ENCODE measurements at regions not wholly inside any gene's neighbourhood (a gene's known extent, or its start where the extent isn't known, plus 50 kb on each side); places are given as distances from the start of the nearest gene placed in this dataset.
"Not testable (repeated sequence)": the region's sequence is repeated elsewhere in the genome, so short reads cannot be mapped to it uniquely, and the experiment has no call there.

DNA sequence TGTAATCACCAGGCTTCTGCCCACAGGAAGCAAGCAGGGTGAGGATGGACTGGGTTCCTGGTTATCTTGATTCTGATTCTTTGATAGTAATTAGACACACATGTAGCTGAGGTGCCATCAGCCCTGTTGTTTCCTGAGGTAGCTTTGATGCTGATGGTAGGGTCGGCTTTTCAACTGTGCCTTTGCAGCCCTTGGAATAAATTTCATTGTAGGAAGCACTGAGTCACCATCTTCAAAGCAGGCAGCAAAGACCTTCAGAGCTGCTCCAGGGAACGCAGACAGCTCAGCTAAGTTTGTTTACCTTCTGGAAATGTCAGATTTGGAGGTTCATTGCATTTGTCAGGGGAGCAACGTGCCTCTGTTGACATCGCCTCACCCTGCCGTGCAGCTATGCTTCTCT is 135.4 kb downstream of the ASMT start:
- Mint-ChIP-seq H3K4me1 (ENCODE audit: unreplicated experiment) (no peaks in the 10 kb centered on the region), H3K9me3 (ENCODE audit: unreplicated experiment) (peaks cover under 1% of the 10 kb centered on the region), H3K36me3 (ENCODE audit: unreplicated experiment) (no peaks in the 10 kb centered on the region), H3K27me3 (ENCODE audit: unreplicated experiment) (no peaks in the 10 kb centered on the region), H3K27ac (ENCODE audit: unreplicated experiment) (no peak overlapping the region), H3K4me3 (ENCODE audit: unreplicated experiment) (no peak overlapping the region)
- DNase-seq (ENCODE audit: extremely low spot score, unreplicated experiment), result no peak
- TF ChIP-seq, protein P1, sequence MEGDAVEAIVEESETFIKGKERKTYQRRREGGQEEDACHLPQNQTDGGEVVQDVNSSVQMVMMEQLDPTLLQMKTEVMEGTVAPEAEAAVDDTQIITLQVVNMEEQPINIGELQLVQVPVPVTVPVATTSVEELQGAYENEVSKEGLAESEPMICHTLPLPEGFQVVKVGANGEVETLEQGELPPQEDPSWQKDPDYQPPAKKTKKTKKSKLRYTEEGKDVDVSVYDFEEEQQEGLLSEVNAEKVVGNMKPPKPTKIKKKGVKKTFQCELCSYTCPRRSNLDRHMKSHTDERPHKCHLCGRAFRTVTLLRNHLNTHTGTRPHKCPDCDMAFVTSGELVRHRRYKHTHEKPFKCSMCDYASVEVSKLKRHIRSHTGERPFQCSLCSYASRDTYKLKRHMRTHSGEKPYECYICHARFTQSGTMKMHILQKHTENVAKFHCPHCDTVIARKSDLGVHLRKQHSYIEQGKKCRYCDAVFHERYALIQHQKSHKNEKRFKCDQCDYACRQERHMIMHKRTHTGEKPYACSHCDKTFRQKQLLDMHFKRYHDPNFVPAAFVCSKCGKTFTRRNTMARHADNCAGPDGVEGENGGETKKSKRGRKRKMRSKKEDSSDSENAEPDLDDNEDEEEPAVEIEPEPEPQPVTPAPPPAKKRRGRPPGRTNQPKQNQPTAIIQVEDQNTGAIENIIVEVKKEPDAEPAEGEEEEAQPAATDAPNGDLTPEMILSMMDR (IDR thresholded peaks at IDR 0.05), result no peak

DNA sequence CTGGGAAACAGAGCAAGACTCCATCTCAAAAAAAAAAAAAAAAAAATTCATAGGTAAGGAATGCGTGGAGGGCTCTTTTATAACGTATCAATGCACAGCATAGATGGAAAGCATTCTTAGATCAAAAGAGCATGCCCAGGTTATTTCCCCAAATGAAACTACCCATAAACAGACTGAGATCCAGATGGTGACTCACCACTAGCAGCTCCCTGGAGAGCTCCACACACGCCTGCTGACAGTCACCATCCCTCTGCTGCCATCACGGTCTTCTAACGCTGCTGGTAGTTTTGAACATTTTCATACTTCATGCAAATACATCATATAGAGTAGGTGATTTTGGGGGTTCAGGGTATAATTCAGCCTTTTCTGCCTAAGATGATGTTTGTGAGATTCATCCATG is 136.9 kb downstream of the ASMT start:
- DNase-seq (ENCODE audit: extremely low spot score, unreplicated experiment), result no peak
- Mint-ChIP-seq H3K4me1 (ENCODE audit: unreplicated experiment) (no peaks in the 10 kb centered on the region), H3K9me3 (ENCODE audit: unreplicated experiment) (peaks cover 7% of the 10 kb centered on the region), H3K27me3 (ENCODE audit: unreplicated experiment) (no peaks in the 10 kb centered on the region), H3K36me3 (ENCODE audit: unreplicated experiment) (no peaks in the 10 kb centered on the region), H3K27ac (ENCODE audit: unreplicated experiment) (no peak overlapping the region), H3K4me3 (ENCODE audit: unreplicated experiment) (no peak overlapping the region)
- TF ChIP-seq, protein P1 (IDR thresholded peaks at IDR 0.05), result no peak

DNA sequence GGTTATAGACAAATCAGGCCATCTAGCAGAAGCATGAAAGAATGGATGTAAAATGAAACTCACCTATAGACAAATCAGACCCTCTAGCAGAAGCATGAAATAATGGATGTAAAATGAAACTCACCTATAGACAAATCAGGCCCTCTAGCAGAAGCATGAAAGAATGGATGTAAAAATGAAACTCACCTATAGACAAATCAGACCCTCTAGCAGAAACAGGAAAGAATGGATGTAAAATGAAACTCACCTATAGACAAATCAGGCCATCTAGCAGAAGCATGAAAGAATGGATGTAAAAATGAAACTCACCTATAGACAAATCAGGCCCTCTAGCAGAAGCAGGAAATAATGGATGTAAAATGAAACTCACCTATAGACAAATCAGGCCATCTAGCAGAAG is 137.9 kb downstream of the ASMT start:
- H3K27me3 Mint-ChIP-seq (ENCODE audit: unreplicated experiment); DNase-seq (ENCODE audit: extremely low spot score, unreplicated experiment); H3K27ac Mint-ChIP-seq (ENCODE audit: unreplicated experiment); H3K36me3 Mint-ChIP-seq (ENCODE audit: unreplicated experiment); H3K4me3 Mint-ChIP-seq (ENCODE audit: unreplicated experiment); H3K4me1 Mint-ChIP-seq (ENCODE audit: unreplicated experiment): not testable (repeated sequence)
- peaks cover 10% of the 10 kb centered on the region for H3K9me3 Mint-ChIP-seq (ENCODE audit: unreplicated experiment)

DNA sequence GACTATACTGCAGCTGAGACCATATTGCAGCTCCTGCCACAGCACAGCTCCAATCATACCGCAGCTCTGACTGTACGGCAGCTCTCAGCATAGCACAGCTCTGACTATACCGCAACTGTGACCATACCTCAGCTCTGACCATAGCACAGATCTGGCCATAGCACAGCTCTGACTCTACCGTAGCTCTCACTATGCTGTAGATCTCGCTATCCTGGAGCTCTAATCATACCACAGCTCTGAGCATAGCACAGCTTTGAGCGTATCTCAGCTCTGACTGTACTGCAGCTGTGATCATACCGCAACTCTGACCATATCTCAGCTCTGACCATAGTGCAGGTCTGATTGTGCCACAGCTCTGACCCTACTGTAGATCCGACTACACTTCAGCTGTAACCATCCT is 139.2 kb downstream of the ASMT start:
- Mint-ChIP-seq H3K9me3 (ENCODE audit: unreplicated experiment) (peaks cover 19% of the 10 kb centered on the region), H3K27ac (ENCODE audit: unreplicated experiment) (no peak overlapping the region), H3K4me1 (ENCODE audit: unreplicated experiment) (no peaks in the 10 kb centered on the region), H3K36me3 (ENCODE audit: unreplicated experiment) (no peaks in the 10 kb centered on the region), H3K27me3 (ENCODE audit: unreplicated experiment) (no peaks in the 10 kb centered on the region), H3K4me3 (ENCODE audit: unreplicated experiment) (no peak overlapping the region)
- TF ChIP-seq, protein P1 (IDR thresholded peaks at IDR 0.05), result no peak
- no peak for DNase-seq (ENCODE audit: extremely low spot score, unreplicated experiment)

DNA sequence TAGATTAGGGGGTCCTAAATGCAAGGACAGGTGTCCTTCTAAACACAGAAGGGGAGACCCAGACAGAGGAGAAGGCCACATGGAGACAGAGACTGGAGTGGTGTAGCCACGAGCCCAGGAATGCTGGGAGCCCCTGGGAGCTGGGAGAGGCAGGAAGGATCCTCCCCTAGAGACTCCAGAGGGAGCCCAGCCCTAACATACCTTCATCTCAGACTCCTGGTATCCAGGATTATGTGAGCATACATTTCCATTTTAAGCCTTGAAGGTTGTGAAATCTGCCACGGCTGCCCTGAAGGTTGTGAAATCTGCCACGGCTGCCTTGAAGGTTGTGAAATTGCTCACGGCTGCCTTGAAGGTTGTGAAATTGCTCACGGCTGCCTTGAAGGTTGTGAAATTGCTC is 148.4 kb downstream of the ASMT start:
- H3K4me3 Mint-ChIP-seq (ENCODE audit: unreplicated experiment), result no peak overlapping the region
- TF ChIP-seq, protein P1 (IDR thresholded peaks at IDR 0.05), result no peak
- DNase-seq (ENCODE audit: extremely low spot score, unreplicated experiment), result no peak
- H3K4me1 Mint-ChIP-seq (ENCODE audit: unreplicated experiment), result no peaks in the 10 kb centered on the region
- no peak overlapping the region for H3K27ac Mint-ChIP-seq (ENCODE audit: unreplicated experiment)
- H3K36me3 Mint-ChIP-seq (ENCODE audit: unreplicated experiment), result no peaks in the 10 kb centered on the region
- no peaks in the 10 kb centered on the region for H3K27me3 Mint-ChIP-seq (ENCODE audit: unreplicated experiment)
- H3K9me3 Mint-ChIP-seq (ENCODE audit: unreplicated experiment), result peaks cover 9% of the 10 kb centered on the region

DNA sequence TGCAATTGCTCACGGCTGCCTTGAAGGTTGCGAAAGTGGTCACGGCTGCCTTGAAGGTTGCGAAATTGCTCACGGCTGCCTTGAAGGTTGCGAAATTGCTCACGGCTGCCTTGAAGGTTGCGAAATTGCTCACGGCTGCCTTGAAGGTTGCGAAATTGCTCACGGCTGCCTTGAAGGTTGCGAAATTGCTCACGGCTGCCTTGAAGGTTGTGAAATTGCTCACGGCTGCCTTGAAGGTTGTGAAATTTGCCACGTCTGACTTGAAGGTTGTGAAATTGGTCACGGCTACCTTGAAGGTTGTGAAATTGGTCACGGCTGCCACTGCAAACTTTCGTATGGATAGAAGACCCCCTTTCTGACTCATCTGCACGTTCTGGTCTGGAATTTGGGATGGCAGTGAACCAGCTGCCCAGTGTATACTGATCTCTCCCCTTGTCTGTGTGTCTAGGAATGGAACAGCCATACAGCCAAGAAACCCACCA is 150.1 kb downstream of the ASMT start:
- not testable (repeated sequence) for H3K4me3 Mint-ChIP-seq (ENCODE audit: unreplicated experiment); DNase-seq (ENCODE audit: extremely low spot score, unreplicated experiment); H3K36me3 Mint-ChIP-seq (ENCODE audit: unreplicated experiment); H3K27ac Mint-ChIP-seq (ENCODE audit: unreplicated experiment); H3K27me3 Mint-ChIP-seq (ENCODE audit: unreplicated experiment); H3K4me1 Mint-ChIP-seq (ENCODE audit: unreplicated experiment)
- peaks cover 11% of the 10 kb centered on the region for H3K9me3 Mint-ChIP-seq (ENCODE audit: unreplicated experiment)

All from osteocyte (in vitro differentiated cells).